ENCODE measurements at regions not wholly inside any gene's neighbourhood (a gene's known extent, or its start where the extent isn't known, plus 50 kb on each side); places are given as distances from the start of the nearest gene placed in this dataset.

- Histone ChIP-seq H3K18ac (ENCODE audit: low read depth, low read length) (no peak overlapping the region), H3K79me1 (ENCODE audit: low read depth in 1 of 2, low read length in 2 of 2) (no peaks in the 10 kb centered on the region), H3K14ac (replicated peaks; ENCODE audit: low read depth, low read length) (no peak overlapping the region), H2AK9ac (replicated peaks; ENCODE audit: low read depth, low read length, poor library complexity) (no peak overlapping the region), H3K27me3 (ENCODE audit: control insufficient read depth, insufficient read depth, low read length) (peaks cover 3% of the 10 kb centered on the region), H2BK5ac (ENCODE audit: low read depth, low read length, poor library complexity, severe bottlenecking) (no peak overlapping the region), H3K4me3 (ENCODE audit: insufficient read depth, low read depth, low read length) (no peak overlapping the region), H3K9me1 (ENCODE audit: insufficient read depth, low read length) (no peaks in the 10 kb centered on the region), H4K5ac (ENCODE audit: low read depth, low read length) (no peak overlapping the region), H2BK15ac (ENCODE audit: low read depth, low read length) (no peak overlapping the region), H3K23ac (ENCODE audit: low read depth, low read length) (no peak overlapping the region), H4K91ac (ENCODE audit: insufficient read depth, low read depth, low read length) (no peak overlapping the region), H4K20me1 (ENCODE audit: insufficient read depth, low read length) (no peaks in the 10 kb centered on the region), H2BK120ac (ENCODE audit: low read depth, low read length) (no peak overlapping the region), H3K9me3 (ENCODE audit: control insufficient read depth, insufficient read depth, low read length) (no peaks in the 10 kb centered on the region), H3K9ac (ENCODE audit: low read depth, low read length) (no peak overlapping the region), H3K4me1 (ENCODE audit: control insufficient read depth, insufficient read depth, low read length) (0 out of 2 replicates have a peak, but pooled peaks cover 2% of the 10 kb centered on the region), H2BK20ac (ENCODE audit: low read depth, low read length) (no peak overlapping the region), H4K8ac (ENCODE audit: low read depth in 2 of 2, low read length in 2 of 2) (no peak overlapping the region), H2AFZ (replicated peaks; ENCODE audit: low read length, poor library complexity) (no peak overlapping the region), H3K4me2 (ENCODE audit: low read depth, low read length) (peak overlapping the region; percentile 15; the same call in 1 of the 2 replicates), H2AK5ac (ENCODE audit: low read depth, low read length) (no peak overlapping the region), H3K36me3 (ENCODE audit: control insufficient read depth, insufficient read depth, low read length) (no peaks in the 10 kb centered on the region), H3K27ac (ENCODE audit: insufficient read depth, low read length) (no peak overlapping the region), H3K4ac (ENCODE audit: low read depth, low read length) (no peak overlapping the region), H3K56ac (ENCODE audit: extremely low read depth, insufficient read depth, low read length) (no peak overlapping the region)
- no CpG with 5 or more reads among the region's 12 CpGs for WGBS, 2 experiments (ENCODE audit: extremely low coverage in 2 of 2, insufficient read length in 1 of 2)
- no TSS peak for BruUV-seq (replicated peaks)
- in situ Hi-C loops (cut with MboI; ENCODE audit: low sequenced_read_pairs) (no loop called here), intact Hi-C loops (cut with micrococcal nuclease) (no loop called here), dilution Hi-C loops (cut with HindIII; ENCODE audit: low sequenced_read_pairs, unreplicated experiment) (no loop called here)
- ATAC-seq (ENCODE audit: low read depth) (peak; percentile 80), DNase-seq (peak; percentile 28)
- TF ChIP-seq CEBPB (IDR thresholded peaks at IDR 0.05; ENCODE audit: low read depth, low read length): peak; percentile 53
- no peak for TF ChIP-seq RAD21 (IDR thresholded peaks at IDR 0.05; ENCODE audit: low read length)
- ChIA-PET POLR2A (ENCODE audit: unreplicated experiment) (no interaction called here), CTCF (no interaction called here)
These were observed 51.6 kb upstream of the BARX2 start for GRCh38 chr11:129323896-129324502.
